ENCODE measurements at regions not wholly inside any gene's neighbourhood (a gene's known extent, or its start where the extent isn't known, plus 50 kb on each side); places are given as distances from the start of the nearest gene placed in this dataset.

DNA sequence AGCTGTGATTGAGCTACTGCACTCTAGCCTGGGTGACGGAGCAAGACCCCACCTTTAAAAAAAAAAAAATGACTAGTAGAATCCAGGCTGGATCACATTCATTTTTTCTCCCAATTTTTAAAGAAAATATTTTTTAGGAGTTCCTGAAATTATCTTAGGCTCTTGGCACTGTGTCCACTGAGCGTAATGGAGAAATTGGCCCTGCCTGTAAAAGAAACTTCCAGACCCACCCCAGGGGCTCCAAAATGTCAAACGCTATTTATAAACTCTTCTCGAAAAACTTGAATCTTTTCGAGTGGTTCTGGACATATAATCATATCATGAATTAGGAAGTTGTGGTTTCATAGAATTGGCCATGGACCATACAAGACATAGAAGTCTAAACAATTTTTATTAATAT is 300.2 kb upstream of the RGMA start:
- TF ChIP-seq, protein P1, sequence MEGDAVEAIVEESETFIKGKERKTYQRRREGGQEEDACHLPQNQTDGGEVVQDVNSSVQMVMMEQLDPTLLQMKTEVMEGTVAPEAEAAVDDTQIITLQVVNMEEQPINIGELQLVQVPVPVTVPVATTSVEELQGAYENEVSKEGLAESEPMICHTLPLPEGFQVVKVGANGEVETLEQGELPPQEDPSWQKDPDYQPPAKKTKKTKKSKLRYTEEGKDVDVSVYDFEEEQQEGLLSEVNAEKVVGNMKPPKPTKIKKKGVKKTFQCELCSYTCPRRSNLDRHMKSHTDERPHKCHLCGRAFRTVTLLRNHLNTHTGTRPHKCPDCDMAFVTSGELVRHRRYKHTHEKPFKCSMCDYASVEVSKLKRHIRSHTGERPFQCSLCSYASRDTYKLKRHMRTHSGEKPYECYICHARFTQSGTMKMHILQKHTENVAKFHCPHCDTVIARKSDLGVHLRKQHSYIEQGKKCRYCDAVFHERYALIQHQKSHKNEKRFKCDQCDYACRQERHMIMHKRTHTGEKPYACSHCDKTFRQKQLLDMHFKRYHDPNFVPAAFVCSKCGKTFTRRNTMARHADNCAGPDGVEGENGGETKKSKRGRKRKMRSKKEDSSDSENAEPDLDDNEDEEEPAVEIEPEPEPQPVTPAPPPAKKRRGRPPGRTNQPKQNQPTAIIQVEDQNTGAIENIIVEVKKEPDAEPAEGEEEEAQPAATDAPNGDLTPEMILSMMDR (conservative IDR thresholded peaks at IDR 0.05; ENCODE audit: low read depth, low read length): no peak
- H3K4me3 ChIP-seq (ENCODE audit: low read depth, low read length): no peak overlapping the region
- no peak for DNase-seq (ENCODE audit: low read depth)

DNA sequence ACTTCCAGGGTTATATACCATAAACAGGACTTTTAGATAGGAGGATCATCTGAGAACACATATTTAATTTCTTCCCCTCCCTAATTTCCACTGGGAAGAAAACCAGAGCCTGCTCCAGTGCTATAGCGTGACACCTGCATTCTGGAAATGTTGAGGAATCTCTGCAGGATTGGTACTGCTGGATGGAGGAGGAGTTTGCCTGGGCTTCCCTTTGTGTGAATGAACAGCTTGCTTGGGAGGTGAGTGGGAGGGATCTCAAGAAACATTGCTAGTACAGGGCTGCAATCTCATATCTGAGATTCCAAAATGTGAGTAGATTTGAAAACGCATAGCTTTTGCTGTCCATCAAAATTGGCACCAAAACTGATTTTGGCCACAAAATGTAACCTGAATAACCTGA is 295.9 kb upstream of the RGMA start:
- TF ChIP-seq, protein P1 (conservative IDR thresholded peaks at IDR 0.05; ENCODE audit: low read depth, low read length): no peak
- no peak overlapping the region for H3K4me3 ChIP-seq (ENCODE audit: low read depth, low read length)
- no peak for DNase-seq (ENCODE audit: low read depth)

DNA sequence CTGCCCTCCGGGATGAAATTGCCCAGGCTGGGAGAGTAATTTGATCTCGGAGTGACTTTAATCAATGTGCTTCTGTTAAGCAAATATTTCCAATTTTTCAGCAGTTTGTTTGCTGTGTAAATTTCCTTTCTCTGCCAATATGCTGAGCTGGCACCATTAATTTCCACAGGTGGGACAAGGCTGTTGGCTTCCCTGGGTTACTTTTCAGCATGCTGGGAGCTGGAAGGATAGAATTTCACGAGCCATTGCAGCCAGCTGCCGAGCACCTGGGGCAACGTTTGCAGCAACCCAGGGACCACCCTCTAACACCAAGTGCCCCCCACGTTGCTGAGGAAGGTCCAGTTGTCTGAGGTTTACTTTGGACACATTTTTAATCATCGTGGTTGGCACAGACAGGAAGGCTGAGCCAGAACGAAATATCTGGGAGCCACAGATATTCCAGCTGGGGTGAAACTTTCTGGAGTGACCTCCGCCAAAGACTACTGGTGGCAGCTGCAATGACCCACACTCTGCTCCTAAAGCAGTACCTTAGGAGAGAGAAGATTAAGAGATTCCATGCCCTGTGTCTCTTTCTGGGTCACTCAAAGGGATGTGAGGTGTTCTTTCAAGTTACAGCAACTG is 293.3 kb upstream of the RGMA start:
- no peak overlapping the region for H3K4me3 ChIP-seq (ENCODE audit: low read depth, low read length)
- TF ChIP-seq, protein P1 (conservative IDR thresholded peaks at IDR 0.05; ENCODE audit: low read depth, low read length): no peak
- no peak for DNase-seq (ENCODE audit: low read depth)

DNA sequence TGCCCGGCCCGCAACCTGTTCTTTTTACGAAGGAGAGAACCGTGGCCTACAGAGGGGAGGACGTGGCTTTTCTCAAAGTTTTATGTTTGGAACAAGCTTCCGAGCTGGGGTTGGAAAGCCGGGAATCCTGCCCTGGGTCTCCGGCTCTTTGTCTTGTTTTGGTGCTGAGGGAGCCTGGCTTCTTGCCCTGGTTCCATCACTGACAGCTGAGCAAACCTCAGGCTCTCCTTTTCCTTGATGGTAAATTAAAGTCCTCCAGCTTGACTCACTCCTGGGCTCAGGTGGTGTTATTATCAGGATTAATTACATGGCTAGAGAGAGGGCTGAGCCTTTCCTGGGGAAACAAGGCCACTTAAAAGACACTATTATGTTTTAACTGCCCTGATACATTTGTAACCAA is 289.5 kb upstream of the RGMA start:
- TF ChIP-seq, protein P1 (conservative IDR thresholded peaks at IDR 0.05; ENCODE audit: low read depth, low read length): no peak
- H3K4me3 ChIP-seq (ENCODE audit: low read depth, low read length): no peak overlapping the region
- no peak for DNase-seq (ENCODE audit: low read depth)

DNA sequence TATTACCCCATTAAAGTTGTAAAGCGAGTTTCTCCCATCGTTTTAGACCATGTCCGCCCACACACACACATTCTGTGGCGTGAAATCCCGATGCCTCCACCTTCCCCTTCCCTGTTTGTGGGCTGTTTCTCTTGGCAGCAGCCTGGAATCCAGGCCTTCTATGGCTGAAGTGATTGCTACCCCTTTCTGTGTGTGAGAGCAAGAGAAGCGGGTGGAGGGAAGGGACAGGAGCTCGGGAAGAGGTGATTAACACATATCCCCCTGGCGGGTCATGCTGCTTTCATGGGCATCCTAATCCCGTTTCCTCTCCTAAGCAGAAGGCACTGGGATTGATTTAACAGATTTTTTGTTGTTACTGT is 283.8 kb upstream of the RGMA start:
- DNase-seq (ENCODE audit: low read depth): no peak
- TF ChIP-seq, protein P1 (conservative IDR thresholded peaks at IDR 0.05; ENCODE audit: low read depth, low read length): no peak
- no peak overlapping the region for H3K4me3 ChIP-seq (ENCODE audit: low read depth, low read length)

DNA sequence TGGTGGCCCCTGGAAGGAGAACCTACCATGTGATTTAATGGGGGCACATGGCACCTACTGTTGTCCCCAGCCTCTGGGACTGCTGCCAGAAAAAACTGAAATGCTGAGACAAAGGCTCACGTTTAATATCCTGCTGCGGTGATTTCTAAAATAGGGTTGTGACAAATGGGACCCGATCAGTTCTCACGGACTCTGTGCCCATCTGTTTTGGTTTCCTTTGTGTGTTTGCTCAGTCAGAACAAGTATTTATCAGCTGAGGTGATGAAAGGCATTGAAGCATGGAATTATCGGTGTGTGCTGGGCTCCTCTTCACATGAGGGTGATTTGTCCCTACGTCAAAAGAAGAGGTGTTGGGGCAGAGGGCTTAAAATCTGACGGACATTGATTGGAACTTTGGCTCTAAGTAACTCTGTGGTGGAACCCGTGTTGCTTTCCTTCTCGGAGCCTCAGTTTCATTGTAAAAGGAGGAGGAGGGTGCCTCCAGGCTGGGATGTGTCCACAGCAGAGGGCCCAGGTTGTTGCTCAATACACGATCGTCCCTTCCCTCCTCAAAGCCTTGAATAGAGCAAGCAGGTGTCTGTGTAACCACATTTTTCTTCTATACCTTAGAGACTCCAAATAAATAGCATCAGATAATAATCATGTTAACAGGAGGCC is 283.3 kb upstream of the RGMA start:
- TF ChIP-seq, protein P1 (conservative IDR thresholded peaks at IDR 0.05; ENCODE audit: low read depth, low read length): no peak
- no peak overlapping the region for H3K4me3 ChIP-seq (ENCODE audit: low read depth, low read length)
- no peak for DNase-seq (ENCODE audit: low read depth)

Measured in epithelial cell of proximal tubule (primary cell).